HCT116 (cell line): ENCODE measurements at regions not wholly inside any gene's neighbourhood (a gene's known extent, or its start where the extent isn't known, plus 50 kb on each side); places are given as distances from the start of the nearest gene placed in this dataset.

ENCODE experiments used
- ATAC-seq: fragments of 200-7000 bp; cut with Tn5 transposase; 2 replicates; pipeline ENCODE4 v1.9.1; 2020; ENCODE audit warnings: mild to moderate bottlenecking, moderate library complexity
- BruUV-seq: library from RNA; stranded (reverse); fragments of 400-500 nt; replicated peaks from 2 replicates; lab custom pipeline; 2021; lab: Mats Ljungman, UMichigan
- CTCF ChIA-PET: fragments of 300-600 bp; sonication (Branson Sonifier 250); formaldehyde crosslinking; loops from one replicate; lab custom pipeline; 2021; ENCODE audit warnings: antibody characterized with exemption; lab: Charles Lee
- POLR2A ChIA-PET: fragments of 300-600, 350-600 bp; sonication (Branson Sonifier 250); formaldehyde crosslinking; loops from one replicate; lab custom pipeline; 2021; ENCODE audit warnings: antibody characterized with exemption; lab: Charles Lee
- RAD21 ChIA-PET, 2 experiments: fragments of 300-600 bp; sonication (Branson Sonifier 250); formaldehyde crosslinking; loops; one replicate each; lab custom pipeline; 2023; ENCODE audit warnings: low total read pairs in 2 of 2; ENCODE audit not compliant: uncharacterized antibody in 2 of 2, unreplicated experiment in 2 of 2, low non-redundant PET in 1 of 2; lab: Charles Lee
- DNase-seq: peaks from one replicate; pipeline ENCODE4 v3.0.0-alpha.2; 2010; ENCODE audit warnings: low read depth, low spot score
- H2AFZ ChIP-seq: fragments of 200-600 bp; shearing (Covaris generic), sonication (generic); 2 replicates; pipeline ENCODE4 v1.6.1; 2017; ENCODE audit warnings: low read depth, mixed run types, mixed read lengths, antibody characterized with exemption, low read length; ENCODE audit not compliant: poor library complexity, severe bottlenecking
- H3K27ac ChIP-seq: 2 replicates; pipeline ENCODE4 v1.5.1; 2012; ENCODE audit warnings: low read depth, low read length
- H3K27me3 ChIP-seq: fragments of 200-600 bp; sonication (generic); 2 replicates; pipeline ENCODE4 v1.6.1; 2016; ENCODE audit warnings: mixed run types, low read length, mixed read lengths; ENCODE audit not compliant: insufficient read depth
- H3K36me3 ChIP-seq, 2 experiments: fragments of 200-500 bp in 1 of 2; fragments of 200-600 bp in 1 of 2; sonication (Bioruptor generic) in 1 of 2; sonication (generic) in 1 of 2; 2 replicates each; pipeline versions ENCODE4 v1.5.1 to v1.6.1; 2014 to 2016; ENCODE audit warnings: low read length in 2 of 2, inconsistent platforms in 1 of 2, mixed read lengths in 1 of 2, mixed run types in 1 of 2; ENCODE audit not compliant: insufficient read depth in 2 of 2, control insufficient read depth in 1 of 2
- H3K4me1 ChIP-seq, 2 experiments: fragments of 200-600 bp in 1 of 2; sonication (generic) in 1 of 2; 2 replicates each; pipeline versions ENCODE4 v1.5.1 to v1.6.1; 2012 to 2017; ENCODE audit warnings: low read length in 2 of 2, inconsistent platforms in 1 of 2, mild to moderate bottlenecking in 1 of 2, mixed read lengths in 1 of 2, mixed run types in 1 of 2, moderate library complexity in 1 of 2; ENCODE audit not compliant: insufficient read depth in 2 of 2, control insufficient read depth in 1 of 2
- H3K4me2 ChIP-seq: fragments of 200-600 bp; sonication (generic); 2 replicates; pipeline ENCODE4 v1.6.1; 2017; ENCODE audit warnings: mixed run types, low read length, mixed read lengths
- H3K4me3 ChIP-seq, 2 experiments: fragments of 200-600 bp in 1 of 2; sonication (generic) in 1 of 2; replicated peaks in 1 of 2; 2 replicates each; pipeline ENCODE4 v1.5.1; 2011 to 2016; ENCODE audit warnings: low read length in 2 of 2, control low read depth in 1 of 2, low read depth in 1 of 2, mild to moderate bottlenecking in 1 of 2, mixed read lengths in 1 of 2, mixed run types in 1 of 2
- H3K79me2 ChIP-seq: fragments of 200-600 bp; sonication (generic); 2 replicates; pipeline ENCODE4 v1.6.1; 2017; ENCODE audit warnings: mild to moderate bottlenecking, mixed run types, low read length, moderate library complexity, mixed read lengths; ENCODE audit not compliant: insufficient read depth
- H3K9ac ChIP-seq: fragments of 200-600 bp; sonication (generic); 2 replicates; pipeline ENCODE4 v1.6.1; 2016; ENCODE audit warnings: low read length, mixed read lengths
- H3K9me2 ChIP-seq: fragments of 200-600 bp; sonication (generic), shearing (Covaris generic); 2 replicates; pipeline ENCODE4 v1.6.1; 2017; ENCODE audit warnings: mixed run types, mild to moderate bottlenecking, moderate library complexity; ENCODE audit not compliant: insufficient read depth
- H3K9me3 ChIP-seq, 2 experiments: fragments of 200-500 bp in 1 of 2; fragments of 200-600 bp in 1 of 2; sonication (Bioruptor generic) in 1 of 2; sonication (generic) in 1 of 2; 2 replicates each; pipeline ENCODE4 v1.6.1; 2014 to 2017; ENCODE audit warnings: low read length in 2 of 2, mixed read lengths in 2 of 2, inconsistent platforms in 1 of 2, low read depth in 1 of 2, mild to moderate bottlenecking in 1 of 2, mixed run types in 1 of 2, moderate library complexity in 1 of 2; ENCODE audit not compliant: control insufficient read depth in 1 of 2, insufficient read depth in 1 of 2
- H4K20me1 ChIP-seq: fragments of 200-600 bp; sonication (generic), shearing (Covaris generic); 2 replicates; pipeline ENCODE4 v1.6.1; 2017; ENCODE audit warnings: mixed run types, mild to moderate bottlenecking, moderate library complexity; ENCODE audit not compliant: insufficient read depth
- JUND ChIP-seq: IDR thresholded peaks from 2 replicates; pipeline ENCODE4 v1.6.1; 2012
- RAD21 ChIP-seq: IDR thresholded peaks from 2 replicates; pipeline ENCODE4 v1.6.1; 2012; ENCODE audit warnings: low read depth, mild to moderate bottlenecking
- SRF ChIP-seq: IDR thresholded peaks from 2 replicates; pipeline ENCODE4 v1.6.1; 2012; ENCODE audit warnings: low read depth
- YY1 ChIP-seq: IDR thresholded peaks from 2 replicates; pipeline ENCODE4 v1.6.1; 2011; ENCODE audit warnings: low read length, low read depth, moderate library complexity, mild to moderate bottlenecking; ENCODE audit not compliant: insufficient replicate concordance; ENCODE audit errors: extremely low read depth
- intact Hi-C: fragments of 100-400 bp; cut with micrococcal nuclease; formaldehyde crosslinking; loops from 2 replicates; pipeline ENCODE4 v1.10.0; 2022
- TF ChIP-seq, protein P1 (sequence below), 3 experiments: fragments of 200-600 bp in 1 of 3; sonication (generic) in 1 of 3; IDR thresholded peaks in 2 of 3; conservative IDR thresholded peaks in 1 of 3; 2 replicates each; pipeline ENCODE4 v1.5.1; 2012 to 2017; ENCODE audit warnings: low read depth in 2 of 3, low read length in 2 of 3, antibody characterized with exemption in 1 of 3, borderline replicate concordance in 1 of 3, control low read depth in 1 of 3, mild to moderate bottlenecking in 1 of 3, mixed read lengths in 1 of 3, mixed run types in 1 of 3, moderate library complexity in 1 of 3; ENCODE audit not compliant: insufficient read depth in 1 of 3
- TF ChIP-seq, protein P2 (sequence below): IDR thresholded peaks from 2 replicates; pipeline ENCODE4 v1.6.1; 2011; ENCODE audit warnings: mild to moderate bottlenecking, low read length, moderate library complexity; ENCODE audit not compliant: insufficient replicate concordance; ENCODE audit errors: extremely low read depth
- TF ChIP-seq, protein P3 (sequence below): IDR thresholded peaks from 2 replicates; pipeline ENCODE4 v1.6.1; 2012

DNA sequence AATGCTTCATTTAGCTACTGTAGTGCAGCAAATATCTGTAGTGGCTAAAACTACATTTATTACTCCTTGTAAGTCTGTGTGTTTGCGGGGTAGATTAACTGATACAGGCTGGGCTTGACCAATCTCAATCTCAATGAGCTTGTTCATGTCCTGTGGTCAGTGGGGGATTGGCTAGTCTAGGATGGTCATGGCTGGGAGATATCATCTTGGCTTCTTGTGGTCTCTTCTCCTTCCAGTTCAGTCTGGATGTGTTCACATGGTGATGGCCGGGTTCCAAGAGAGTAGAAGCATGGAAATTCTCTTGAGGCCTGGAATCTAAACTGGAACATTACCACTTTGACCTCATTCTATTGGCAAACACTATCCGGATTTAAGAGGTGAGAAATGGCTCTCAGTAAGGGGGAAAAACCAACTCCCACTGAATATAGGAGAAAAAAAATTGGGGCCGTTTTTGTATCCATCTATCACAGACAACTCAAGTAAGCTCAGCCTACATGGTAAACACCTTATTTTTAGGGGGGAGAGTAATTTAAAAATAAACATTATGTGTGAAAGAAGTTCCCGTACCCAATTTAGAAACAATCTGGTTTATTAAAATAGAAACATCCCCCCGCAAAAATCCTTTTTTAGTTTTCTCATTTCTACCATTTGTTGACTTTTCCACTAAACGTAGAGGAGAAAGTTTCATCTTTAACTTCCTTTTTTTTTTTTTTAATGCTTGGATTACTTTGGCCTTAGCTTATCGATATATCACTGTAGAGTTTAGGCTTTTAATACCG, 284.9 kb upstream of the TBC1D5 start:
- RAD21 ChIA-PET = no interaction called here
- intact Hi-C loops = no loop called here

More for the DNA sequence above, 284.9 kb upstream of the TBC1D5 start:
- Histone ChIP-seq H3K27me3 (no peaks in the 10 kb centered on the region), H2AFZ (no peak overlapping the region), H3K4me1 (no peaks in the 10 kb centered on the region), H3K9ac (no peak overlapping the region), H3K9me2 (no peaks in the 10 kb centered on the region), H3K4me3 (no peak overlapping the region), H3K79me2 (no peaks in the 10 kb centered on the region), H3K9me3 (no peaks in the 10 kb centered on the region), H4K20me1 (no peaks in the 10 kb centered on the region), H3K36me3 (no peaks in the 10 kb centered on the region), H3K4me2 (no peak overlapping the region), H3K27ac (no peak overlapping the region)
- TF ChIP-seq RAD21 (no peak), JUND (no peak), SRF (no peak), YY1 (no peak)
- TF ChIP-seq, protein P1, sequence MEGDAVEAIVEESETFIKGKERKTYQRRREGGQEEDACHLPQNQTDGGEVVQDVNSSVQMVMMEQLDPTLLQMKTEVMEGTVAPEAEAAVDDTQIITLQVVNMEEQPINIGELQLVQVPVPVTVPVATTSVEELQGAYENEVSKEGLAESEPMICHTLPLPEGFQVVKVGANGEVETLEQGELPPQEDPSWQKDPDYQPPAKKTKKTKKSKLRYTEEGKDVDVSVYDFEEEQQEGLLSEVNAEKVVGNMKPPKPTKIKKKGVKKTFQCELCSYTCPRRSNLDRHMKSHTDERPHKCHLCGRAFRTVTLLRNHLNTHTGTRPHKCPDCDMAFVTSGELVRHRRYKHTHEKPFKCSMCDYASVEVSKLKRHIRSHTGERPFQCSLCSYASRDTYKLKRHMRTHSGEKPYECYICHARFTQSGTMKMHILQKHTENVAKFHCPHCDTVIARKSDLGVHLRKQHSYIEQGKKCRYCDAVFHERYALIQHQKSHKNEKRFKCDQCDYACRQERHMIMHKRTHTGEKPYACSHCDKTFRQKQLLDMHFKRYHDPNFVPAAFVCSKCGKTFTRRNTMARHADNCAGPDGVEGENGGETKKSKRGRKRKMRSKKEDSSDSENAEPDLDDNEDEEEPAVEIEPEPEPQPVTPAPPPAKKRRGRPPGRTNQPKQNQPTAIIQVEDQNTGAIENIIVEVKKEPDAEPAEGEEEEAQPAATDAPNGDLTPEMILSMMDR (IDR thresholded peaks at IDR 0.05 in 2 of 3, conservative IDR thresholded peaks at IDR 0.05 in 1 of 3; ENCODE audit: borderline replicate concordance in 1 of 3, insufficient read depth in 1 of 3, low read depth in 2 of 3, low read length in 2 of 3) = no peak
- TF ChIP-seq, protein P2, sequence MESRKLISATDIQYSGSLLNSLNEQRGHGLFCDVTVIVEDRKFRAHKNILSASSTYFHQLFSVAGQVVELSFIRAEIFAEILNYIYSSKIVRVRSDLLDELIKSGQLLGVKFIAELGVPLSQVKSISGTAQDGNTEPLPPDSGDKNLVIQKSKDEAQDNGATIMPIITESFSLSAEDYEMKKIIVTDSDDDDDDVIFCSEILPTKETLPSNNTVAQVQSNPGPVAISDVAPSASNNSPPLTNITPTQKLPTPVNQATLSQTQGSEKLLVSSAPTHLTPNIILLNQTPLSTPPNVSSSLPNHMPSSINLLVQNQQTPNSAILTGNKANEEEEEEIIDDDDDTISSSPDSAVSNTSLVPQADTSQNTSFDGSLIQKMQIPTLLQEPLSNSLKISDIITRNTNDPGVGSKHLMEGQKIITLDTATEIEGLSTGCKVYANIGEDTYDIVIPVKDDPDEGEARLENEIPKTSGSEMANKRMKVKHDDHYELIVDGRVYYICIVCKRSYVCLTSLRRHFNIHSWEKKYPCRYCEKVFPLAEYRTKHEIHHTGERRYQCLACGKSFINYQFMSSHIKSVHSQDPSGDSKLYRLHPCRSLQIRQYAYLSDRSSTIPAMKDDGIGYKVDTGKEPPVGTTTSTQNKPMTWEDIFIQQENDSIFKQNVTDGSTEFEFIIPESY = no peak
- TF ChIP-seq, protein P3, sequence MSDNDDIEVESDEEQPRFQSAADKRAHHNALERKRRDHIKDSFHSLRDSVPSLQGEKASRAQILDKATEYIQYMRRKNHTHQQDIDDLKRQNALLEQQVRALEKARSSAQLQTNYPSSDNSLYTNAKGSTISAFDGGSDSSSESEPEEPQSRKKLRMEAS = no peak
- no TSS peak for BruUV-seq
- ChIA-PET CTCF (no interaction called here), POLR2A (no interaction called here)
- DNase-seq = no peak
- no peak for ATAC-seq
